ENCODE measurements at regions not wholly inside any gene's neighbourhood (a gene's known extent, or its start where the extent isn't known, plus 50 kb on each side); places are given as distances from the start of the nearest gene placed in this dataset.

DNA sequence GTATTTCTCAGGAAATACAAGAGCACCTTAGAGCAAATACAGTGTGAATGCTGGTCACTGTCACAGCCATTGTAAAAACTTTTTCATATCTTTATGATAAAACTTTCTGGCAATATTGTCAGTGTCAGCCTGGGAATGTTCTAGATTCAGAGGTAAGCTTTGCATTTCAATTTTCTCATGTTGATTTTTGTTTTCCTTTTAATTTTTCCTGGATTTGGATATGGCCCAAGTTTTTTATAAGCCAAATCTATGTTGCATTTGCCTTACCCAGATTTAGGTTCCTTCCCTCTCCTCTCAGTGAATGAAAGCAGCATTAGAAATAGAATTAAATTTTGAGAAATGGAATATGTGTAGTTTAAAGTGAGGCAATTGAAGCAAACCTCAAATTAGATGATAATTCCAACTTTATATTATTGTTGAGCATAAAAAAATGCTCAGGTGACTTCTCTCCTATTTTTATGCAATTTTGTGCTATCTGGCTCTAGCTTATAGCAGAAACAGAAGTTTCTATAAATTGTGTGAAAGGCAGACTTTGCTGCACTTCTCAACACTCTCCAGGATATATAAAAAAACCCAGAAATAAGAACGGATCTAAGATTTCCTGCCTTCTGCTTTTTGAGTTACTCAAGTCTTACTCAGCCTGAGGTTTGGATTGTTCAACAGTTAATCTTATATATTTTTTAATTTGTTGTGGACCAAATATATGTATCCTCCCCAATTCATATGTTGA, 368.2 kb upstream of the PRICKLE1 start:
- Histone ChIP-seq H3K27me3 (ENCODE audit: control insufficient read depth in 1 of 2, insufficient read depth in 2 of 2, low read length in 2 of 2) (no peaks in the 10 kb centered on the region), H3K36me3 (ENCODE audit: insufficient read depth, low read length) (no peaks in the 10 kb centered on the region), H3K4me3 (ENCODE audit: low read depth in 1 of 2, low read length in 2 of 2) (no peak overlapping the region), H3K9me3 (ENCODE audit: low read length) (no peaks in the 10 kb centered on the region), H3K9ac (ENCODE audit: low read length) (no peak overlapping the region), H3K27ac (ENCODE audit: low read depth, low read length) (no peak overlapping the region), H3K4me1 (ENCODE audit: insufficient read depth, low read length) (no peaks in the 10 kb centered on the region)

GRCh38 chr12:42957136-42957535, 367.6 kb upstream of the PRICKLE1 start:
- Histone ChIP-seq H3K4me1 (ENCODE audit: insufficient read depth, low read length) (no peaks in the 10 kb centered on the region), H3K9me3 (ENCODE audit: low read length) (no peaks in the 10 kb centered on the region), H3K27me3 (ENCODE audit: control insufficient read depth in 1 of 2, insufficient read depth in 2 of 2, low read length in 2 of 2) (no peaks in the 10 kb centered on the region), H3K36me3 (ENCODE audit: insufficient read depth, low read length) (no peaks in the 10 kb centered on the region), H3K27ac (ENCODE audit: low read depth, low read length) (no peak overlapping the region), H3K4me3 (ENCODE audit: low read depth in 1 of 2, low read length in 2 of 2) (no peak overlapping the region), H3K9ac (ENCODE audit: low read length) (no peak overlapping the region)

GRCh38 chr12:42953021-42953420, 363.5 kb upstream of the PRICKLE1 start:
- H3K4me3 ChIP-seq (ENCODE audit: low read depth in 1 of 2, low read length in 2 of 2), result no peak overlapping the region
- H3K27me3 ChIP-seq (ENCODE audit: control insufficient read depth in 1 of 2, insufficient read depth in 2 of 2, low read length in 2 of 2), result no peaks in the 10 kb centered on the region
- H3K9me3 ChIP-seq (ENCODE audit: low read length), result no peaks in the 10 kb centered on the region

DNA sequence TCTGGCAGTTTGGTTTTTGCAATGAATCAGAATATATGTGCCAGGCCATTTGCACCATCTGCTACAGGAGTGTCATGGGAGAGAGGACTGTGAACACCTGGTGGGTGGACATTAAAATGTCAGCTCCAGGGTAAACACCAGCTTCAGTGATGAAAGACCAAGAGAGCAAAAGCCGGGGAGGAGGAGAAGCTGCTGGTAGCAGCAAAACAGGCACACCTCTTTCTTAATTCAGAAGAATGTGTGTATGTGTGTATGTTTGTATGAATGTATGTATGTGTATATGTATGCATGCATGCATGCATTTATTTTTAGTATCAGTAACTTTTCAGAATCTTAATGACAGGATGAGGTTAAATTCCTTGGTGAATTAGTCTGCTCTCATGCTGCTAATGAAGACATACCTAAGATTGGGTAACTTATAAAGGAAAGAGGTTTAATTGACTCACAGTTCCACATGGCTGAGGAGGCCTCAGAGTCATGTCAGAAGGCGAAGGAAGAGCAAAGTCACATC, 357.4 kb upstream of the PRICKLE1 start:
- Histone ChIP-seq H3K36me3 (ENCODE audit: insufficient read depth, low read length) (no peaks in the 10 kb centered on the region), H3K4me3 (ENCODE audit: low read depth in 1 of 2, low read length in 2 of 2) (no peak overlapping the region), H3K27me3 (ENCODE audit: control insufficient read depth in 1 of 2, insufficient read depth in 2 of 2, low read length in 2 of 2) (no peaks in the 10 kb centered on the region), H3K9me3 (ENCODE audit: low read length) (no peaks in the 10 kb centered on the region), H3K4me1 (ENCODE audit: insufficient read depth, low read length) (peaks cover 4% of the 10 kb centered on the region), H3K9ac (ENCODE audit: low read length) (no peak overlapping the region), H3K27ac (ENCODE audit: low read depth, low read length) (no peak overlapping the region)

More at GRCh38 chr12:42953021-42953420, 363.5 kb upstream of the PRICKLE1 start:
- no peak overlapping the region for H3K27ac ChIP-seq (ENCODE audit: low read depth, low read length)
- no peaks in the 10 kb centered on the region for H3K4me1 ChIP-seq (ENCODE audit: insufficient read depth, low read length)
- H3K9ac ChIP-seq (ENCODE audit: low read length), result no peak overlapping the region
- no peaks in the 10 kb centered on the region for H3K36me3 ChIP-seq (ENCODE audit: insufficient read depth, low read length)

DNA sequence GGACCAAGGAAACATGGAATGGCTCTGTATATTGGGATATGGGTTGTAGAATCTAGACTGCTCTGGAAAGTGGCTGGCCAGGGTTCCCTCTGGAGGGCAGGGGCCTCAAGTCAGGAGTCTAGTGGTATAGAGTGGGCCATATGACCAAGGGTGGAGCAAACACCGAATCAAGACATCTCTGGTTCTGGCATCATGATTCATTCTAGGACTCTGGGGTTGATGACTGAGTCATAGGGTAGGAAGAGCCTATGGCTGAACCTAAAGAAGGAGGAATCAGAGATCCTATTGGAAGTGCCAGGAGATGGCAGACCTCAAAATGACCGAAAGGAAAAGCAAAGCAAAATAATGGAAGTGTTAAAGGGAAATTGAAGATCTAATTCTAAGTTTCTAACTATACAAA, 356.4 kb upstream of the PRICKLE1 start:
- no peaks in the 10 kb centered on the region for H3K27me3 ChIP-seq (ENCODE audit: control insufficient read depth in 1 of 2, insufficient read depth in 2 of 2, low read length in 2 of 2)
- H3K4me3 ChIP-seq (ENCODE audit: low read depth in 1 of 2, low read length in 2 of 2), result no peak overlapping the region
- peaks cover 4% of the 10 kb centered on the region for H3K4me1 ChIP-seq (ENCODE audit: insufficient read depth, low read length)
- no peak overlapping the region for H3K27ac ChIP-seq (ENCODE audit: low read depth, low read length)
- H3K9ac ChIP-seq (ENCODE audit: low read length), result no peak overlapping the region
- no peaks in the 10 kb centered on the region for H3K36me3 ChIP-seq (ENCODE audit: insufficient read depth, low read length)
- peaks cover 4% of the 10 kb centered on the region for H3K9me3 ChIP-seq (ENCODE audit: low read length)

- H3K27ac ChIP-seq (ENCODE audit: low read depth, low read length), result no peak overlapping the region
- H3K36me3 ChIP-seq (ENCODE audit: insufficient read depth, low read length), result no peaks in the 10 kb centered on the region
- peaks cover 4% of the 10 kb centered on the region for H3K4me1 ChIP-seq (ENCODE audit: insufficient read depth, low read length)
- no peak overlapping the region for H3K4me3 ChIP-seq (ENCODE audit: low read depth in 1 of 2, low read length in 2 of 2)
- H3K27me3 ChIP-seq (ENCODE audit: control insufficient read depth in 1 of 2, insufficient read depth in 2 of 2, low read length in 2 of 2), result no peaks in the 10 kb centered on the region
- H3K9me3 ChIP-seq (ENCODE audit: low read length), result peaks cover 4% of the 10 kb centered on the region
- no peak overlapping the region for H3K9ac ChIP-seq (ENCODE audit: low read length)
Observed at GRCh38 chr12:42944516-42944915, 355.0 kb upstream of the PRICKLE1 start.

DNA sequence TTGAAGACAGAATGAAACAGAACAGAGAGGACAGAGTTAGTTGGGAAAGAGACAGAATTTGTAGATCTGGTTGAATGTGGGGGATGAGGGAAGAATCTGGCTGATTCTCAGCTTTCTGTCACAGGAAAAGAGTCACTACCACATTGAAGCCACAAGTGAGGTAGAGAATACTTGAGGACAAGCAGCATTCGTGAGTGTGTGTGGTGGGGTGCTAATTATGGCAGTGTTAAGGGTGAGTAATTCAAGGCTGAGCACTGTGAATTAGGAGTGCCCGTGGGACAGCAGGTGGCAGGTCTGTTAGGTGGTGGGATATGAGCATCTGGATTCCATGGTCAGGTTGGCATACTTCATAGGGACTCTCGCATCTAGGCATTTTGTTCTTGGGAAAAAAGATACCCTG, 347.4 kb upstream of the PRICKLE1 start:
- Histone ChIP-seq H3K4me1 (ENCODE audit: insufficient read depth, low read length) (peaks cover 12% of the 10 kb centered on the region), H3K9ac (ENCODE audit: low read length) (no peak overlapping the region), H3K4me3 (ENCODE audit: low read depth in 1 of 2, low read length in 2 of 2) (no peak overlapping the region), H3K27me3 (ENCODE audit: control insufficient read depth in 1 of 2, insufficient read depth in 2 of 2, low read length in 2 of 2) (no peaks in the 10 kb centered on the region), H3K36me3 (ENCODE audit: insufficient read depth, low read length) (no peaks in the 10 kb centered on the region), H3K9me3 (ENCODE audit: low read length) (peaks cover 4% of the 10 kb centered on the region), H3K27ac (ENCODE audit: low read depth, low read length) (no peak overlapping the region)

DNA sequence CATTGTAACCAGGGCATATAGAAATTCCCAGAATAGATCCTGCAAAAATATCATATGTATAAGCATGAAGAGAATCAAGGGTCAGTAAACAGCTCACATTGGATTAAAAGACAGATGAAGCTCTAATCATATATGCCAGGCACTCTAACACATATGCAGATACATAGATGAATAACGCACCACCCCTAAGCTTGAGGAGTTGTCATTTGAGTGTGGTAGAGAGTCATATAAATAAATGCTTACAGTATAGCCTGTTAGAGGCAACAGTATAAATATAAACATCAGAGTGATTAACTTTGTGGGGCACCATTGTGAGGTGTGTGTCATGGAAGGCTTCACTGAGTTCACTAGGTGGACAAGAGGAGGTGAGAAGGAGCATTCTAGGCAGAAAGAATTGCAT, 346.7 kb upstream of the PRICKLE1 start:
- Histone ChIP-seq H3K4me3 (ENCODE audit: low read depth in 1 of 2, low read length in 2 of 2) (no peak overlapping the region), H3K36me3 (ENCODE audit: insufficient read depth, low read length) (no peaks in the 10 kb centered on the region), H3K4me1 (ENCODE audit: insufficient read depth, low read length) (peaks cover 12% of the 10 kb centered on the region), H3K27me3 (ENCODE audit: control insufficient read depth in 1 of 2, insufficient read depth in 2 of 2, low read length in 2 of 2) (no peaks in the 10 kb centered on the region), H3K9me3 (ENCODE audit: low read length) (peaks cover under 1% of the 10 kb centered on the region), H3K27ac (ENCODE audit: low read depth, low read length) (no peak overlapping the region), H3K9ac (ENCODE audit: low read length) (no peak overlapping the region)

GRCh38 chr12:42935756-42936155, 346.2 kb upstream of the PRICKLE1 start:
- no peak overlapping the region for H3K9ac ChIP-seq (ENCODE audit: low read length)
- peaks cover 12% of the 10 kb centered on the region for H3K4me1 ChIP-seq (ENCODE audit: insufficient read depth, low read length)
- H3K27me3 ChIP-seq (ENCODE audit: control insufficient read depth in 1 of 2, insufficient read depth in 2 of 2, low read length in 2 of 2), result no peaks in the 10 kb centered on the region
- H3K4me3 ChIP-seq (ENCODE audit: low read depth in 1 of 2, low read length in 2 of 2), result no peak overlapping the region
- H3K27ac ChIP-seq (ENCODE audit: low read depth, low read length), result no peak overlapping the region
- H3K9me3 ChIP-seq (ENCODE audit: low read length), result no peaks in the 10 kb centered on the region
- no peaks in the 10 kb centered on the region for H3K36me3 ChIP-seq (ENCODE audit: insufficient read depth, low read length)

DNA sequence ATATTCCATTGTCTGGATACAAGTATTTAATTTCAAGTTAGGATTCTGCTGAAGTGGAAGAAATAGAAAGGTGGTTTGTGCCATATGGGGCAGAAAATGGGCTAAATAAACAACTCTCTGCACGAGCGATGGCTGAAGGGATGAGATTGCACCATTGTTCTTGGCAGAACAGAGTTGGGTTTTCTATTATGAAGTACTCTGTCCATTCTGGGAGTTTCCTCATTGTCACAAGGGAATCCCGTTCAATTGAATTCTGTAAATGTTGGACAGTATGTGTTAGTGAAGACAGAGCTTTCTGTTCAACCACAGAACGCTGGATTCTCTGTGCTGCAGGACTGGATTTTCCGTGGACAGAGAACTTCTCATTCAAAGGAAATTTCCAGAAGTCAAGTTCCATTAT, 345.5 kb upstream of the PRICKLE1 start:
- H3K4me3 ChIP-seq (ENCODE audit: low read depth in 1 of 2, low read length in 2 of 2), result no peak overlapping the region
- H3K9ac ChIP-seq (ENCODE audit: low read length), result no peak overlapping the region
- no peaks in the 10 kb centered on the region for H3K9me3 ChIP-seq (ENCODE audit: low read length)
- H3K27me3 ChIP-seq (ENCODE audit: control insufficient read depth in 1 of 2, insufficient read depth in 2 of 2, low read length in 2 of 2), result no peaks in the 10 kb centered on the region
- H3K36me3 ChIP-seq (ENCODE audit: insufficient read depth, low read length), result no peaks in the 10 kb centered on the region
- H3K4me1 ChIP-seq (ENCODE audit: insufficient read depth, low read length), result peaks cover 12% of the 10 kb centered on the region
- no peak overlapping the region for H3K27ac ChIP-seq (ENCODE audit: low read depth, low read length)

DNA sequence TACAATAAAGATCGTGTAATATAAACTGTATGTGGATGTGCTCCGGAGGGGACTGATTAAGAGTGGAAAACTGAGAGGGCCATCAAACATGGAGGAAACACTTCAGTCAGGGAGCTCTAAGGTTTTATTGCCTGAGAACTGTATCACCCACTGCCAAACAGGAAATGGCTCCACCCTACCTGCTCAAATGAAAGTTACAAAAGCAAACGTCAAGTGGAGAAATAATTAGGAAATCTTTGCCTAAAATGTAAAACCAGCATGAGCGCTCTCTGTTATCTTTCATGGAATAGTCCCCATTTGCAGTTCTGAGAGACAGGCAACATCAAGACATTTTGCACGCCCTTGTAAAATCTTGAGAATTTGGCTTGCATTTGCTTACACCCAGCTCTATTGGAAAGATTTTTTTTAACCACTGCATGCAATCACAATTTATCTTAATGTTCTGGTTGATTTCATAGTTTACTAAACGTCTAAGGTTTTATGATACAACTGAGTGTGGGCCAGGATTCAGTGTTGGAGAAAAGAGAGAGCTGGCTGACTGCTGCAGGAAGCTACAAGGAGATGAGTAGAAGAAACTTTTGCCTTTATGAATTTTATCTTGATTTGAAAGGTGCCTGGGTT, 344.0 kb upstream of the PRICKLE1 start:
- no peaks in the 10 kb centered on the region for H3K27me3 ChIP-seq (ENCODE audit: control insufficient read depth in 1 of 2, insufficient read depth in 2 of 2, low read length in 2 of 2)
- H3K36me3 ChIP-seq (ENCODE audit: insufficient read depth, low read length), result no peaks in the 10 kb centered on the region
- peaks cover 12% of the 10 kb centered on the region for H3K4me1 ChIP-seq (ENCODE audit: insufficient read depth, low read length)
- no peak overlapping the region for H3K27ac ChIP-seq (ENCODE audit: low read depth, low read length)
- no peaks in the 10 kb centered on the region for H3K9me3 ChIP-seq (ENCODE audit: low read length)
- peak overlapping the region in 1 of 2 donors; percentile 6 for H3K4me3 ChIP-seq (ENCODE audit: low read depth in 1 of 2, low read length in 2 of 2)
- no peak overlapping the region for H3K9ac ChIP-seq (ENCODE audit: low read length)

DNA sequence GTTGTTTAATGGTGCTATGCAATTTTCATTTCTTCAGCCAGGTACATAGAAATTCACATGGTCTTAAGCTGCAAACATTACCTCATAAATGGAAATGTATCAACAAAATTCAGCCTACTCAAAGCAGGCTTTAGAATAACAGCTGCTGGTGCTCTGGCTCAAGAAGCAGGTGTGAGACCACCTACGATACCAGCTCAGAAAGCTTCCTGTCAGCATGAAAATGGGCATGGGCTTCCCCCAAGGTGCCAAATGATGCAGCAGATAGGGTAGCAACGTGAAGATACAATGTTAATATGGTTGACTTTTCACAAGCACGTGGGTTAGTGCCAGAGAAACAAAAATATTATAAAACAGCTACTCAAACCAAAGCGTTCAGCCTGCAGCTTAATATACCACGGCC, 343.4 kb upstream of the PRICKLE1 start:
- H3K27me3 ChIP-seq (ENCODE audit: control insufficient read depth in 1 of 2, insufficient read depth in 2 of 2, low read length in 2 of 2), result no peaks in the 10 kb centered on the region
- H3K27ac ChIP-seq (ENCODE audit: low read depth, low read length), result no peak overlapping the region
- peaks cover 12% of the 10 kb centered on the region for H3K4me1 ChIP-seq (ENCODE audit: insufficient read depth, low read length)
- H3K36me3 ChIP-seq (ENCODE audit: insufficient read depth, low read length), result no peaks in the 10 kb centered on the region
- H3K9ac ChIP-seq (ENCODE audit: low read length), result no peak overlapping the region
- no peak overlapping the region for H3K4me3 ChIP-seq (ENCODE audit: low read depth in 1 of 2, low read length in 2 of 2)
- H3K9me3 ChIP-seq (ENCODE audit: low read length), result no peaks in the 10 kb centered on the region
